OCI-LY3 (cell line): ENCODE measurements at regions not wholly inside any gene's neighbourhood (a gene's known extent, or its start where the extent isn't known, plus 50 kb on each side); places are given as distances from the start of the nearest gene placed in this dataset.

Experiments used
- H2AFZ ChIP-seq: fragments of 200-600, 300-600 bp; shearing (Covaris generic); 2 replicates; pipeline ENCODE4 v1.6.0; 2014; ENCODE audit warnings: antibody characterized with exemption, low read depth, low read length
- H3K27ac ChIP-seq: fragments of 200-600, 300-600 bp; sonication (generic); 2 replicates; pipeline ENCODE4 v1.5.1; 2014; ENCODE audit warnings: mild to moderate bottlenecking, low read length, moderate library complexity, mixed read lengths
- H3K27me3 ChIP-seq: fragments of 200-600, 300-600 bp; sonication (generic); 2 replicates; pipeline ENCODE4 v1.6.1; 2014; ENCODE audit warnings: low read depth, low read length, mixed read lengths
- H3K36me3 ChIP-seq: fragments of 200-600, 300-600 bp; sonication (generic); replicated peaks from 2 replicates; pipeline ENCODE3; 2014; ENCODE audit warnings: low read depth, low read length, mixed read lengths
- H3K4me1 ChIP-seq: fragments of 300-600, 200-600 bp; sonication (generic); 2 replicates; pipeline ENCODE4 v1.6.1; 2014; ENCODE audit warnings: low read length, mixed read lengths
- H3K4me2 ChIP-seq: fragments of 200-600, 300-600 bp; sonication (generic); 2 replicates; pipeline ENCODE4 v1.6.1; 2014; ENCODE audit warnings: low read length, mixed read lengths
- H3K4me3 ChIP-seq: fragments of 300-600, 200-600 bp; sonication (generic); 2 replicates; pipeline ENCODE4 v1.5.1; 2014; ENCODE audit warnings: antibody characterized with exemption, mild to moderate bottlenecking, low read length, moderate library complexity
- H3K79me2 ChIP-seq: fragments of 300-600, 200-600 bp; shearing (Covaris generic); 2 replicates; pipeline ENCODE4 v1.6.1; 2014; ENCODE audit warnings: mild to moderate bottlenecking, low read length, mixed read lengths
- H3K9ac ChIP-seq: fragments of 300-600, 200-600 bp; shearing (Covaris generic); 2 replicates; pipeline ENCODE4 v1.6.0; 2014; ENCODE audit warnings: mild to moderate bottlenecking, low read length, moderate library complexity
- H3K9me3 ChIP-seq: fragments of 200-600, 300-600 bp; shearing (Covaris generic); 2 replicates; pipeline ENCODE4 v1.6.1; 2014; ENCODE audit warnings: low read length, mixed read lengths; ENCODE audit not compliant: insufficient read depth
- H4K20me1 ChIP-seq: fragments of 200-600, 300-600 bp; sonication (generic); 2 replicates; pipeline ENCODE4 v1.6.1; 2016; ENCODE audit warnings: low read length, mixed read lengths; ENCODE audit not compliant: insufficient read depth
- CTCF ChIP-seq: fragments of 200-600, 300-600 bp; sonication (generic); IDR thresholded peaks from 2 replicates; pipeline ENCODE4 v1.5.1; 2014; ENCODE audit warnings: antibody characterized with exemption, low read length, low read depth
- EZH2phosphoT487 ChIP-seq: fragments of 200-600 bp; shearing (Covaris generic); IDR thresholded peaks from 2 replicates; pipeline ENCODE4 v1.6.1; 2018; ENCODE audit warnings: antibody characterized with exemption, mixed run types, low read depth

GRCh38 chr3:70763894-70764293 lies 451.5 kb upstream of the MDFIC2 start:
- H2AFZ ChIP-seq = no peak overlapping the region
- no peaks in the 10 kb centered on the region for H3K79me2 ChIP-seq
- H3K4me2 ChIP-seq = no peak overlapping the region
- H3K36me3 ChIP-seq = no peaks in the 10 kb centered on the region
- H3K27ac ChIP-seq = no peak overlapping the region
- no peaks in the 10 kb centered on the region for H4K20me1 ChIP-seq
- no peaks in the 10 kb centered on the region for H3K4me1 ChIP-seq
- no peak overlapping the region for H3K4me3 ChIP-seq
- no peak overlapping the region for H3K9ac ChIP-seq
- no peak for TF ChIP-seq CTCF
- TF ChIP-seq EZH2phosphoT487 = no peak
- no peaks in the 10 kb centered on the region for H3K9me3 ChIP-seq
- H3K27me3 ChIP-seq = peaks cover 18% of the 10 kb centered on the region

- Histone ChIP-seq H3K4me1 (no peaks in the 10 kb centered on the region), H2AFZ (no peak overlapping the region), H3K27ac (no peak overlapping the region), H3K9me3 (no peaks in the 10 kb centered on the region), H3K79me2 (no peaks in the 10 kb centered on the region), H3K4me2 (no peak overlapping the region), H3K36me3 (no peaks in the 10 kb centered on the region), H3K27me3 (no peaks in the 10 kb centered on the region; the same call in 1 of the 2 replicates), H4K20me1 (no peaks in the 10 kb centered on the region), H3K9ac (no peak overlapping the region), H3K4me3 (no peak overlapping the region)
- TF ChIP-seq EZH2phosphoT487 = no peak
- TF ChIP-seq CTCF = no peak
Measured at GRCh38 chr3:70757658-70758057, 445.2 kb upstream of the MDFIC2 start.

- TF ChIP-seq EZH2phosphoT487 = no peak
- TF ChIP-seq CTCF = no peak
- Histone ChIP-seq H3K79me2 (no peaks in the 10 kb centered on the region), H3K9ac (no peak overlapping the region), H3K4me2 (no peak overlapping the region), H3K36me3 (no peaks in the 10 kb centered on the region), H3K4me3 (no peak overlapping the region), H3K27ac (no peak overlapping the region), H4K20me1 (no peaks in the 10 kb centered on the region), H3K4me1 (no peaks in the 10 kb centered on the region), H2AFZ (no peak overlapping the region), H3K27me3 (peaks cover 7% of the 10 kb centered on the region; the same call in 1 of the 2 replicates), H3K9me3 (no peaks in the 10 kb centered on the region)
Measured at GRCh38 chr3:70755526-70755925, 443.1 kb upstream of the MDFIC2 start.

- H3K9ac ChIP-seq = no peak overlapping the region
- no peaks in the 10 kb centered on the region for H4K20me1 ChIP-seq
- no peaks in the 10 kb centered on the region for H3K79me2 ChIP-seq
- TF ChIP-seq CTCF (no peak), EZH2phosphoT487 (no peak)
- H3K9me3 ChIP-seq = no peaks in the 10 kb centered on the region
- H3K36me3 ChIP-seq = no peaks in the 10 kb centered on the region
- H3K27me3 ChIP-seq = peaks cover 7% of the 10 kb centered on the region; the same call in 1 of the 2 replicates
- no peak overlapping the region for H2AFZ ChIP-seq
- H3K4me3 ChIP-seq = no peak overlapping the region
- no peak overlapping the region for H3K27ac ChIP-seq
- no peaks in the 10 kb centered on the region for H3K4me1 ChIP-seq
- no peak overlapping the region for H3K4me2 ChIP-seq
Measured at GRCh38 chr3:70754314-70754713, 441.9 kb upstream of the MDFIC2 start.
